KG1 (cell line): ENCODE measurements at regions not wholly inside any gene's neighbourhood (a gene's known extent, or its start where the extent isn't known, plus 50 kb on each side); places are given as distances from the start of the nearest gene placed in this dataset.

Source experiments
- DNase-seq: peaks from one replicate; lab custom pipeline; 2025; lab: John Stamatoyannopoulos, UW

GRCh38 chr10:94192974-94193373 lies 169.8 kb downstream of the NOC3L start:
- DNase-seq: no peak

- DNase-seq: no peak
Observed at GRCh38 chr10:94193466-94193924, 169.2 kb downstream of the NOC3L start.

DNA sequence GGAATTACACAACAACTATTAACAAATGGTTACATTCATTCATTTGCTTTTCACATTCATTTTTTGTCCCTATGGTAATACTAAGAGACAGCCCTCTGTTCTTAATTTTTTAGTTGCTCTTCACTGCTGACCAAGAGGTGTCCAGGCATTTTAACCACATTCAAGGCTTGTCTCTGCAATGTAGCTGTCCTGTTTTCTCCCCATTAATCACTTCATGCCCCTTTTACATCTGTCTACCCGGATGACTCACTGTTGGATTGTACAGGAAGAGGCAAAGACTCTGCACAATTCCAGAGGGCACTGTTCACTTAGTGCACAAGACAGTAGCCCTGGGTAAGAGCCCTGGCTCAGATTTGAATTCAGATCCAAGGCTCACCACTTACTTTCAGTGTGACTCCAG lies 168.5 kb downstream of the NOC3L start:
- no peak for DNase-seq

DNA sequence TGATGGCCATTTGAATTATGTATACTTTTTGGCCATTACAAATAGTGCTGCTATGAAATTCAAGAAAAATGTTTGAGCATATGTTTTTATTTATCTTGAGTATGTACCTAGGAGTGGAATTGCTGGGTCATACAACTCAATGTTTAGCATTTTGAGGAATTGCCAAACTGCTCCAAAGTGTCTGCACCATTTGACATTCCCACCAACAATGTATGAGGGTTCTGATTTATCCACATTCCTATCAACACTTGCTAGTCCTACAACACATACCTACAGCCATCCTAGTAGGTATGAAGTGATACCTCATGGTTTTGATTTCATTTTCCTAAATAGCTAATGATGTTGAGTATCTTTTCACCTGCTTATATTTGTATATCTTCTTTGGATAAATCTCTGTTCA lies 165.5 kb downstream of the NOC3L start:
- DNase-seq: no peak

DNA sequence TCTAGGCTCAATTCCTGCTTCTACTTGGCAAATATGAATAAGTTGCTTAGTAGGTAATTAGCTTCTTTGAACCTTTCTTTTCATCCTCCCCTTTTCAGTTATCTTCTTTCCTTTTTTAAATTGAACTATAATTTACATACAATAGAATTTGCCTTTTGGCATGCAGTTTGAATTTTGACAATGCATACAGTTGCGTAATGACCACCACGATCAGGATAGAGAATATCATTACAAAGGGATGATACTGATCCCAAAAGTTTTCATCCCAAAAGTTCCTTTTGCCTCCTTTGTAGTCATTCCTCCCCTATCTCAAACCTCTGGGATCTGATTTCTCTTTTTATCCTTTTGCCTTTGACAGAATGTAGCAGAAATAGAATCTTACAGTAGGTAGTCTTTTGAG lies 164.4 kb downstream of the NOC3L start:
- no peak for DNase-seq

DNA sequence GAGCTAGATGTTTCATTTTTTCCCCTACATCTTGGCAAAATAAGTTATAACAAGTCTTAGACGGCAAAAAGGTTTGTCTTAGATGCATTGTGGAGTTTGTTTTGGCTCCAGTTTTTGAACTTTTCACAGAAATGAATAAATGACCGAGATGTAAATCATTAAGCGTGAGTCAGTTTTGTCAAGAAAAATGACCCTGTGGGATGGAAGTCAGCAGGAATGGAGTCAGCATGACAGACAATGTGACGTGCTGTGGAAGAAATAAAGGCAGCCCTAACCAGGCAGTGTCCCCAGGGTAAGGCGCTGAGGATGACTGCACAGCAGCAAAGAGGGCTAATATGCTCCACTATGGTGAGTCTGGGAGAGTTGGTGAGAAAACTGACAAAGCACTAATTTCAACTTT lies 163.2 kb downstream of the NOC3L start:
- DNase-seq: no peak

- DNase-seq: no peak
Observed at GRCh38 chr10:94200146-94200837, 162.4 kb downstream of the NOC3L start.

DNA sequence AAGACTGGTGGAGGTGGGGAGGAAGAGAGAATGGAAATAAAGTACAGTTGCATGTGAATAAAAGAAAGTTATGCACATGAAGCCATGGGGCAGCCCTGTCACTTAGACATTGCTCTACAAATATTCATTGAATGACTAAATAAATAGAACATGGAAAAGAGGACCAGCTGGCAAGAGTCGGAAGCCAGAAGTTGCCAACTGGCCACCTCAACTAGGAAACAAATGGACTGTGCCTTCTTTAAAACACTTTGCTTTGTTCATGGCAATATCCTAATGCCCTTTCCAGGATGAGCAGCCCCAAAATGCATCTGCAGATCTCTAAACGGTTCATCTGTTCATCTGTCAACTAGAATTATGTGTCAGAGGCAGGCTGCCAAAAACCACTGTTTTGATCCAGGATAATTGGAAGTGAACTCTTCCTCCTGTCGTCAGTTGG lies 157.3 kb downstream of the NOC3L start:
- no peak for DNase-seq

GRCh38 chr10:94206176-94206575 lies 156.6 kb downstream of the NOC3L start:
- no peak for DNase-seq

DNA sequence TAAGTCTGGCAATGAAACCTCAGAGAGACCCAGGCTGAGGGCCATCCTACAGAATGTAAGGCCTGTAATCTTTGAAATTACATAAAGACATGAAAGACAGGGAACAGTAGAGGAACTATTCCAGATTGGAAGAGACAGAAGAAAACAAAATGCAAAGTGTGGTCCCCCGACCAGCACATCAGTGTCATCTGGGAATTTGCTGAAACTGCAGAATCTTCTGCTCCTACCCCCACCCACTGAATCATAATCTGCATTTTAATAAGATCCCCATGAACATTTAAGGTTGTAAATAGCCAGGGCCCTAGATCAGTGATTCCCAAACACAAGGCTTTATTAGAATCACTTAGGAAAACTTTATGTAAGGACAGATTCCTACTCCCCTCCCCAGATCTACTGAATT lies 154.4 kb downstream of the NOC3L start:
- no peak for DNase-seq

GRCh38 chr10:94210440-94211168 lies 152.1 kb downstream of the NOC3L start:
- DNase-seq: no peak

DNA sequence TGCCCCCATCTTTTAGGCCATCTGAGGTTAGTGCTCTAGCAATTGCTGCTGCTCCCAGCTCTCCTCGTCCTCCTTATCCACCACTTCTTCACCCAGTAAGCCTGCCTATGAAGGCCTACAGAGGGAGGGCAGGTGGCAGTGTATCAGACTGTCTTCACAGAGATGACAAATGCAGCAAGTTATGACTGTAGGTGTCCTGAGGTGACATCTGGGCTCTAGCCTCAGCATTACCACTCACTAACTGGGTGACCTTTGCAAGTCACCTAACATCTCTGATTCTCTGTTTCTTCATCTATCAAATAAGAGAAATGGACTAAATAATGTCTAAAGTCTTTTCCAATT lies 151.6 kb downstream of the NOC3L start:
- DNase-seq: no peak

GRCh38 chr10:94213001-94213530 lies 149.7 kb downstream of the NOC3L start:
- DNase-seq: no peak

DNA sequence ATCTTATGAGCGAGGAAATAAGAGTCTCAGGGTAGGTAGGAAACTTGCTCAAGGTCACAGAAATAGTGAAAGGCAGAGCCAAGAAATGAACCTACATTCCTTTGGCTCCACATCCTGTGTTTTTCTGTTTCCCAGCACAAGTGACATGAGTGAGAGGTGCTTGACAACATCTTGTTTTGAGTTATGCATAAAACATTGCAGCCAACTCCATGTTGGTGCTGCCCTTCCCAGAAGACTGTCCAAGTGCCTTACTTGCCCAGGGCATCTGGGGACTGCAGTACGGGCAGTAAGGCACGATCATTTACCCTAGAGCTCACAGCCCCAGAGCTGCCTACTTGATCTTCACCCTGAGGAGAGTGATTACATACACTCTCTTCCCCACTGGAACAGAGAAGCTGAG lies 148.8 kb downstream of the NOC3L start:
- no peak for DNase-seq

DNA sequence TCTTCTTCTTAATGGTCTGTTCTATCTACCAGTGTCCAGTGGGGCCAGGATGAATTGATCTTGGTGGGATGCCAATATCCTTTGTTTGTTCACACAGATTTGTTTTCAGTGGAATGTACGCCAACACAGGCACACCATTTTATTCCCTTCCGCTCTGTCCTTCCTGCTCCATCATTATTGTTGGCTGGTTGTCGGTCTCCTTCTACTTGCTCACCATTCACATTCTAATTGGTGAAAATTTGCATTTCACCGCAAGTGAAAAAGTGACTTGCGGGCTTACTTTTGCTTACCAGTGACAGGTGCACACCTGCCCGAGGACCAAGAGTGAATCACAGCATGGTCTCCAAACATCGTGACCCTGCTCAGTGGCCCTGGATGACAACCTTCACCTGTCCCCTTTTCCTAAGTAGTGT lies 148.3 kb downstream of the NOC3L start:
- DNase-seq: no peak

GRCh38 chr10:94216201-94216600 lies 146.5 kb downstream of the NOC3L start:
- no peak for DNase-seq

DNA sequence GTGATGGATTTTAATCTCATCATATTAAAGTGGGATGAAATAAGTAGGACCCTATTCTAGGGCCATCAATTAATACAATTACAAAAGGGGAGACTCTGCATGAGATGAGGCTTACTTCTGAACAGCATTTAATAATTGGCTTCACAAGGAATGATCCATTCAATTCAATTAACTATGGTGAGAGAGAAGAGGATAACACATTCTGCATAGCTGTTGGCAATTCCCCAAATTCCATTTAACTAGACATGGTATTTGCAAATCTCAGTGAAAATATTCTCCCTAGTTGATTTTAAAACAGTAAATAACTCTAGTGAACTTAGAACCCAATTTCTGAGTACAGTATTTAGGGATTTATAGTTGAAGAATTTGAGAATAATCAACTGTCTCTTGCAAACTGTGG lies 145.3 kb downstream of the NOC3L start:
- DNase-seq: no peak

DNA sequence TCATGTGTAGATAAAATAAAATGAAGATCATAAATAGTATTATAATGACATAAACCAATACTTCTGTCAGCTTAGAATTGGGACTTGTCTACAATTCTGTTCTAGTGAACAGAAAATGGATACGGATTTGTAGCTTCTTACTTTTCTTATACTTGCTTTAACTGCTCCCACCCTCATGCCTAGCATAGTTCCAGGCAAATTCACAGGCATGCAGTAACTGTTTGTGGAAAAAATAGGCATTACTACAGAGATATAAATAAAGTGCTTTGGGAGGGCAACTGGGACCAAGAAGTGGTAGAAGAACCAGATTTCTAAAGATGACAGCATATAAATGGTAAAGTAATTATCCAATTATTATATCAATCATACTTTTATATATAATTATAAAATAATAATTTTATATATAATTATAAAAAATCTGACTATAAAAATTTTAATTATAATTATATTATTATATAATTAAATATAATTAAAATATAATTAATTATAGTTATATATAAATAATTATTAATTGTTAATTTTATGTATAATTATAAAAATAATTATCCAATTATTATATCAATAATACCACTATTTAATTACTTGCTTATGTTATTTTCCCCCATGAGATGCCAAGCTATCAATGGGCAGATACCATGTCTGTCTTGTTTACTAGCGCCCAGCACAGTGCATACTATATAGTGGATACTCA lies 144.1 kb downstream of the NOC3L start:
- DNase-seq: no peak

GRCh38 chr10:94219829-94220228 lies 142.9 kb downstream of the NOC3L start:
- no peak for DNase-seq

DNA sequence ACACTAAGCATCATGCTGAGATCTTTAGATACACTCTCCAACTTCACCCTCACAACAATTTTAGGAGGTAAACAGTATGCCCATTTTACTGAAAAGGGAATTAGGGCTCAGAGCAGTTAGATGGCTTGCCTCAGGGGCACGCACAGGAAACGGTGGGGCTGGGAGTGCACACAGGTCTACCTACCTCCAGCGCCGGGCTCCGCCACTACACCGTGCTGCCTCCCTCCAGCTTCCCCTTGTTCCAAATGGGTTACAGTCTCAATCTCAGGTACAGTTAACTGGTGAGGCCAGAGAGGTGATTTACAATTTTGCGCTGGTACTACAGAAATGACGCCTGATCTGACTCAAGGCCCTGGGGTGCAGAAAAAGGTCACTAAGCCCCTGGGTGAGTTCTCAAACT lies 142.0 kb downstream of the NOC3L start:
- DNase-seq: no peak

GRCh38 chr10:94223702-94224370 lies 138.9 kb downstream of the NOC3L start:
- no peak for DNase-seq

- DNase-seq: no peak
Observed at GRCh38 chr10:94224656-94225055, 138.1 kb downstream of the NOC3L start.
